ENCODE measurements at regions not wholly inside any gene's neighbourhood (a gene's known extent, or its start where the extent isn't known, plus 50 kb on each side); places are given as distances from the start of the nearest gene placed in this dataset.
"Not testable (repeated sequence)": the region's sequence is repeated elsewhere in the genome, so short reads cannot be mapped to it uniquely, and the experiment has no call there.

DNA sequence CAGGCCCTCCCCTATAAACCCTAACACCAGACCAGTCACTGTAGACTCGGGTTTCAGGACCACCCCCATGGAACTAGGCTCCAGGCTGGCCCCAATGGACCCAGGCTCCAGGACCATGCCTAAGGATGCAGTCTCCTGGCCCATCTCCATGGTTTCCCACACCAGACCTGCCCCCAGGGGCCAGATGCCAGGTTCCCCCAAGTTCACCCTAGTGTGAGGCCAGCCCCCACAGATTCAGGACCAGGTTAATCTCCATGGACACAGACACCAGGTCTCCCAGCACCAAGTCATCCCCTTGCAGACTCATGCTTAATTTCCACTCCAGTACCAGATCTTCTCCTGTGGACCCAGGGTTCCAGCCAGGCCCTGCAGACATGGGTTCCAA, 103.8 kb upstream of the LANCL2 start:
- no peaks in the 10 kb centered on the region for H3K27me3 ChIP-seq
- no peaks in the 10 kb centered on the region for H3K4me1 ChIP-seq
- DNase-seq (ENCODE audit: low spot score in 2 of 2), result no peak
- intact Hi-C loops (cut with DNase I), result no loop called here
- no peak overlapping the region for H3K4me3 ChIP-seq
- H3K9me3 ChIP-seq, result no peaks in the 10 kb centered on the region
- no peak overlapping the region for H3K27ac ChIP-seq
- TF ChIP-seq, protein P1, sequence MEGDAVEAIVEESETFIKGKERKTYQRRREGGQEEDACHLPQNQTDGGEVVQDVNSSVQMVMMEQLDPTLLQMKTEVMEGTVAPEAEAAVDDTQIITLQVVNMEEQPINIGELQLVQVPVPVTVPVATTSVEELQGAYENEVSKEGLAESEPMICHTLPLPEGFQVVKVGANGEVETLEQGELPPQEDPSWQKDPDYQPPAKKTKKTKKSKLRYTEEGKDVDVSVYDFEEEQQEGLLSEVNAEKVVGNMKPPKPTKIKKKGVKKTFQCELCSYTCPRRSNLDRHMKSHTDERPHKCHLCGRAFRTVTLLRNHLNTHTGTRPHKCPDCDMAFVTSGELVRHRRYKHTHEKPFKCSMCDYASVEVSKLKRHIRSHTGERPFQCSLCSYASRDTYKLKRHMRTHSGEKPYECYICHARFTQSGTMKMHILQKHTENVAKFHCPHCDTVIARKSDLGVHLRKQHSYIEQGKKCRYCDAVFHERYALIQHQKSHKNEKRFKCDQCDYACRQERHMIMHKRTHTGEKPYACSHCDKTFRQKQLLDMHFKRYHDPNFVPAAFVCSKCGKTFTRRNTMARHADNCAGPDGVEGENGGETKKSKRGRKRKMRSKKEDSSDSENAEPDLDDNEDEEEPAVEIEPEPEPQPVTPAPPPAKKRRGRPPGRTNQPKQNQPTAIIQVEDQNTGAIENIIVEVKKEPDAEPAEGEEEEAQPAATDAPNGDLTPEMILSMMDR (IDR thresholded peaks at IDR 0.05), result no peak
- H3K36me3 ChIP-seq, result no peaks in the 10 kb centered on the region

DNA sequence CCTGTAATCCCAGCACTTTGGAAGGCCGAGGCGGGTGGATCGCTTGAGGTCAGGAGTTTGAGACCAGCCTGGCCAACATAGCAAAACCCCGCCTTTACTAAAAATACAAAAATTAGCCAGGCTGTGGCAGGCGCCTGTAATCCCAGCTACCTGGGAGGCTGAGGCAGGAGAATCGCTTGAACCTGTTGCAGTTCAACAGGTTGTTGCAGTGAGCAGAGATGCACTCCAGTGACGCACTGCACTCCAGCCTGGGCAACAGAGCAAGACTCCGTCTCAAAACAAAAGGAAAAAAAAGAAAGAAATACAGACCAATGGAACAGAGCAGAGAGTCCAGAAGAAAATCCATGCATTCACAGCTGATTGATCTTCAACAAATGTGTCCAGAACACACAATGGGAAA, 99.8 kb upstream of the LANCL2 start:
- H3K4me1 ChIP-seq; DNase-seq (ENCODE audit: low spot score in 2 of 2); H3K27ac ChIP-seq; intact Hi-C loops (cut with DNase I); H3K9me3 ChIP-seq; H3K4me3 ChIP-seq; H3K27me3 ChIP-seq; H3K36me3 ChIP-seq: not testable (repeated sequence)

DNA sequence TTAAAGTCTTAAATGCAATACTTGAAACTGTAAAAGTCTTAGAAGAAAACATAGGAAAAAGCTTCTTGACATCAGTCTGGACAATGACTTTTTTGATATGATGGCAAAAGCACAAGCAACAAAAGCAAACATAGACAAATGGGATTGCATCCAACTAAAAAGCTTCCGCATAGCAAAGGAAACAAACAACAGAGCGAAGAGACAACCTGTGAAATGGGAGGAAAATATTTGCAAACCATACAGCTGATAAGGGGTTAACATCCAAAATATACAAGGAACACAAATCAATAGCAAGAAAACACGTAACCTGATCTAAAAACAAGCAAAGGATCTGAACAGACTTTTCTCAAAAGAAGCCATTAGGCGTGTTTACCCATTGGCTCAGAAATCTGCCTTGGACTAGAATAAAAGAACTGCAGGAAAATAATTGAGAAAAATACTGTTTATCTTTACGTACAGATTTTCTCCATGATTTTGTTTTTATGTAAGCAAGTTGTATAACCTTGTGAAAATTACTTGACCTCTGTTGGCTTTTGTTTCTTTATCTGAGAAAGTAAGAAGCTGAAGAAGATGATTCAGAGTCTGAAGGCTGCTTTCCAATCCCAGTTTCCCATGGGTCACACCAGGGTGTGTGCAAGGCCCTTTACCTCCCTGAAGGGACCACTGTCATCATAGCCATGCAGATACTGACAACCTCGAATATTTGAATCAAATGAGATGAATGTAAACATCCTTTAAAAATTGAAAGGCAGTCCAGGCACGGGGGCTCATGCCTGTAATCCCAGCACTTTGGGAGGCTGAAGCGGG, 99.1 kb upstream of the LANCL2 start:
- no peaks in the 10 kb centered on the region for H3K27me3 ChIP-seq
- no peaks in the 10 kb centered on the region for H3K36me3 ChIP-seq
- no peaks in the 10 kb centered on the region for H3K9me3 ChIP-seq
- H3K4me1 ChIP-seq, result no peaks in the 10 kb centered on the region
- no peak overlapping the region for H3K27ac ChIP-seq
- no peak overlapping the region for H3K4me3 ChIP-seq
- intact Hi-C loops (cut with DNase I), result no loop called here
- TF ChIP-seq, protein P1 (IDR thresholded peaks at IDR 0.05), result no peak
- no peak for DNase-seq (ENCODE audit: low spot score in 2 of 2)

DNA sequence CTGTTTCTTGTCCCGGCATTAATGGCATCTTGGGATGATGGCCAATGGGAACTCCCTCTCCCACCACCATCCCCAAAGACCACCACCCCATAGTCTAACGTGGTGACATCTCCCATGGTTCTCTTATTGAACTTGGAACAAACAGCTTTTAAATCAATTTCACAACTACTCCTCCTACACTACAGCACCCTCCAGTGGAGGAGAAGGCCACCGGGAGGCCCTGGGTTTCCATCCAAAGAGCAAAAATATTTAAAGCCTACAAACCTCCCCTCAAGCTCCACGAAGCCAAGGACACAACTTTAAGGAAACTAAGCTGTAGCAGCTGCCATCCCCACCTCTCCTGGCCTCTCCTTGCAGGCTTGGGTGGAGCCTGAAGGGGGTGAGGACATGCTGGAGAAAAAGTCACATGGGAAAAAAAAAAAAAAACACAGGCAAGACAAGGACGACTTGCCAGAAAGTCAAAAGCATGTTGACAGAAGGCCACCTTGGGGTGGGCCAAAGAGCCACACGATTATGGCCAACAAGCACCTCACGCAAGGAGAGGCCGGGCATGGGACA, 94.0 kb upstream of the LANCL2 start:
- Histone ChIP-seq H3K27me3 (no peaks in the 10 kb centered on the region), H3K36me3 (no peaks in the 10 kb centered on the region), H3K4me1 (no peaks in the 10 kb centered on the region), H3K4me3 (no peak overlapping the region), H3K27ac (no peak overlapping the region), H3K9me3 (no peaks in the 10 kb centered on the region)
- DNase-seq (ENCODE audit: low spot score in 2 of 2), result no peak
- TF ChIP-seq, protein P1 (IDR thresholded peaks at IDR 0.05), result no peak
- intact Hi-C loops (cut with DNase I), result no loop called here

DNA sequence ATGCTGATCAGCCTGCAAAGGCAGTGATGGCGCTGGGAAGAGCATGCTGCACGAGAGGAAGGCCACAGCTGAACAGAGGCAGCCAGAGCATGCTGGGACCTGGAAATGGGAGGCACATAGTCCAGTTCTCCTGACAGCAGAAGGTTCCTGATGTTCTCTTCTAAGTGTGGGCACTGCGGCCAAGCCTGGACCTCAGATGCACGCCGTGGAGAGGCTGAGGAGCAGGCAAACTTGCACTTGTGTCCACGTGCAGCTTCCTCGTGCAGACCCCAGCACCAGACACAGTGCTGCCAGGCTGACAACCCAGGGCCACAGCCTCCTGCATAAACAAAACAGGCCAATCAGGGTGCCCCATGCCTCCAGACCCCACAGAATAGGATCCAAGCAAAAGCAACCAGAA, 93.5 kb upstream of the LANCL2 start:
- no peak overlapping the region for H3K27ac ChIP-seq
- DNase-seq (ENCODE audit: low spot score in 2 of 2), result no peak
- no peaks in the 10 kb centered on the region for H3K27me3 ChIP-seq
- intact Hi-C loops (cut with DNase I), result no loop called here
- no peaks in the 10 kb centered on the region for H3K36me3 ChIP-seq
- TF ChIP-seq, protein P1 (IDR thresholded peaks at IDR 0.05), result no peak
- H3K4me3 ChIP-seq, result no peak overlapping the region
- no peaks in the 10 kb centered on the region for H3K4me1 ChIP-seq
- H3K9me3 ChIP-seq, result no peaks in the 10 kb centered on the region

DNA sequence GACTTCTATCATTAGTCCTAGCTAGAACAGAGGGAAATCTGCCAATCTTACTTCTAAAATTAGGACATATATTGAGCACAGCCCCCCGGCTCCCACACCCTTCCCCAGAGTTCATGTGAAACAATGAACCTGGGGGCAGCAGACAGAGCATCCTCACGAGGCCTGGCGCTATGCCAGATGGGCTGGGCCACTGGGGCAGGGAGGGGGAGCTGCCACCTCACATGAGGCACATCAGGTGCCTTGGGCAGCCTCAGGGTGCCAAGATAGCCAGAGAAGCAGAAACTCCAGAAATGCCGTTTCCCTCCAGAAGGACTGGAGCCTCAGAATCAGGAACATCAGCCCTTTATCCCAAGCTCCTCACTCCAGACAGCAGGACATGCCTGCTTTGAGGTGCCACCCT, 92.8 kb upstream of the LANCL2 start:
- no peaks in the 10 kb centered on the region for H3K27me3 ChIP-seq
- intact Hi-C loops (cut with DNase I), result no loop called here
- no peaks in the 10 kb centered on the region for H3K4me1 ChIP-seq
- no peak overlapping the region for H3K27ac ChIP-seq
- H3K4me3 ChIP-seq, result no peak overlapping the region
- no peaks in the 10 kb centered on the region for H3K9me3 ChIP-seq
- no peaks in the 10 kb centered on the region for H3K36me3 ChIP-seq
- TF ChIP-seq, protein P1 (IDR thresholded peaks at IDR 0.05), result no peak
- DNase-seq (ENCODE audit: low spot score in 2 of 2), result no peak

Measured in ascending aorta (tissue), 2 donors.